ENCODE measurements at regions not wholly inside any gene's neighbourhood (a gene's known extent, or its start where the extent isn't known, plus 50 kb on each side); places are given as distances from the start of the nearest gene placed in this dataset.

- no peak for DNase-seq (ENCODE audit: low read depth)
Measured at GRCh38 chr1:175865041-175865766, 121.8 kb upstream of the TNR start.

GRCh38 chr1:175864625-175865024 lies 121.2 kb upstream of the TNR start:
- no peak for DNase-seq (ENCODE audit: low read depth)

GRCh38 chr1:175864183-175864582 lies 120.8 kb upstream of the TNR start:
- DNase-seq (ENCODE audit: low read depth) = no peak

DNA sequence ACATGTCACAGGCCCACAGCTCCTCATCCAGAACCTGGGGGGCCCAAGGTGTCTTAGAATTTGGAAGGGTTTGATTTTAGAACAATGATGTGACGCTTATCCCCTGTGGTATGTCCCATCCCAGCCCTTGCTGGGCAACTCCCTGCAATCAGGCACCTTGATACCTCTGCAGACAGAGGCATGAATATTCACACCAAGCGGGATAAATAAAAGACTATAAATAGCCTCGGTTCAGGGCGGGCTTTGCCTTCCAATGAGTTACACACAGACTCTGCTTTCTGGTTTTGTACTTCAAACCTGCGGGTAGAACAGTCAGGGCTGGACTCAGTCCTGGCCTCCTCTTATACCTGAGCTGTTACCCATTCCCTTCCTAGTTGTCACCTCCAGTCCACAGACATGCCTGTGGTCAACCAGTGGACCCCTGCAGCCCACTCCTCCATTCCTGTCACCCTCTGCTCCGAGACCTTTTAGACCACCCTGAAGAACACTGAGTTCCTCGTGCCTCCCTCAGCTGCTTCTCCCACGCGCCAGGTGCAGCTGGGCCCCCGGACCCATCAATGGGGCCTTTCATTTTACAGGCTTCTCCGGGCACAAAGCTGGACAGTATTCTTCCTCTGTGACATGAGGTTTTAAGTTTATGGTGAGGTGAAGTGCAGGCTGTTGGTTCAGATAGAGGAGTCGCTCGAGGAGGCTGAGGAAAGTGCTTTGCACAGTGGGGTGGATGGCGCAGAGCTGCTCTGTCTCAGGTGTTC lies 120.1 kb upstream of the TNR start:
- no peak for DNase-seq (ENCODE audit: low read depth)

DNA sequence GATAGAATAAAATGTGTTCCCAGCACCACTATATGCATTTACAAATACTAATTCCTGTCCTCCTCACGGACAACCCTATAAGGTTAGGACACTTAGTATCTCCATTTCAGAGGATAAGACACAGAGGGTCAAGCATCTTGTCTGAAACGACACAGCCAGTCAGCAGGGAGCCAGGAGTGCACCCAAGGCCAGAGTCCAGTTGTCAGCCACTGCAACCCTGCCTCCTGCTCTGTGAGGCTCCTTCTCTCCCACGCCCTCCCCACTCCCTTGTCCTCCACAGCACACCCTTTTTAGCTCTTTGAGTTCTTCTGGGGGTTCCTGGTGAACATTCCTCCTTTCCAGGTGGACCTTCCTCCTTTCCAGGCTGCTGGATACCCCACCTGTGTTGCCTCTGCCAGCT lies 119.0 kb upstream of the TNR start:
- DNase-seq (ENCODE audit: low read depth) = no peak

DNA sequence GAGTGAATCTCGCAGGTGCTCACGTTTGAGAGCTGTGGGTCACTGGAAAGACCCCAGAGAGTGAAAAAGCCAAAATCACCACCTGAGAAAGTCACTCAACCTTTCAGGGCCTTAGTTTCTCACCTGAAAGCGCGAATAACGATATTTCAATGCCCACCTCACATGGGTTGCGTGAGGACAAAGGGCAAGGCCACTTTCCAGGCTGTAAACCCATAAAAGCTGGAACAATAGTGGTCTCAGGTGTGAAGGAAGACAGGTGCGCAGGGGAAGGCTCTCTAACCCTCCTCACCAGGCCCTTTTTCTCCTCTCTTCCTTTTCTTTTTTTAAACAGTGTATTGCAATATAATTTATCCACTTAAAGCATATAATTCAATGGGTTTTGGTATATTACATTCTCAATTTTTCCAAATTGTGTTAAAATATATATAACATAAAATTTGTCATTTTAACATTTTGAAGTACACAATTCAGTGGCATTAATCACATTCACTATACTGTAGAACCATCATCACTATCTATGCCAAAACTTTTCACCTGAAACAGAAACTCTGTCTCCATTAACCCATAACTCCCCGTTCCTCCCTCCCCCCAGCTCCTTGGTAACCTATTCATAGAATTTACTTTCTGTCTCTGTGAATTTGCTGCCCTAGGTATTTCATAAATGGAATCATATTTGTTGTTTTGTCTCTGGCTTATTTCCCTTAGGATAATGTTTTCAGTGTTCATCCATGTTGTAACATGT lies 118.4 kb upstream of the TNR start:
- DNase-seq (ENCODE audit: low read depth) = no peak

GRCh38 chr1:175857756-175858155 lies 114.4 kb upstream of the TNR start:
- DNase-seq (ENCODE audit: low read depth) = no peak

GRCh38 chr1:175853681-175854080 lies 110.3 kb upstream of the TNR start:
- no peak for DNase-seq (ENCODE audit: low read depth)

DNA sequence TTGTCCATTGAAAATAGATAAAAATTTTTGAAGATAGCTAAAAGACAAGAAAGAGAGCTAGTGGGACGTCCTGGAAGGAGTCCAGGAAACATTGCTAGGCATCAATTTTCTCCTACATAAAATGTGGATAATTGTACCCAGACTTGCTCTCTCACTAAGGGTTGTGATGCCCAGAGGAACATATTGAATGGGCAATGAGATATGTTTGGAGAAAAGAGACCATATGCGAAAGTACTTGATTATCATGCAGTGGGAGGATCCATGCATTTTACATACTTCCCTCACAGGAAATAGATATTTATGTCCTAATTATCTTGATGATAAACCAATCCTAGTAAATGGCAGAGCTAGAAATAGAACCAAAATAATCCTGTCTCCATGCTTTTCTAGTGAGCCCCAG lies 108.4 kb upstream of the TNR start:
- no peak for DNase-seq (ENCODE audit: low read depth)

DNA sequence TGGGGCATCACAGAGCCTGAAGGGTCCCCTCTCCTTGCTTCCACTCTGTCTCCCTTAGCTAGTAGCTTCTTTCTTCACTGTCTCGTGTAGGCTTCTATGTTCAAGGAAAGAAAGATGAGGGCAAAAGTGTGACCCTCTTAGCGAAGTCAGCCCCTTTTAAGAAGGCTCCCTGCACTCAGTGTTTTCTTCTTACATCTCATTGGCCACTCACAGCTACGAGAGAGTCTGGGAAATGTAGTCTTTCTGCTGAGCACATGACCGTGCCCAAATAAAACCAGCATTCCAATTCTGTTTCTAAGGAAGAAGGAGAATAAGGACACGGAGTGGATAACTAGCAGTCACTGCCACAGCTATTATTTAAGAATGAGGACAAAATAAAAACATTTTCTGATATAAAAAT lies 104.9 kb upstream of the TNR start:
- DNase-seq (ENCODE audit: low read depth) = no peak

GRCh38 chr1:175845985-175846384 lies 102.6 kb upstream of the TNR start:
- no peak for DNase-seq (ENCODE audit: low read depth)

- DNase-seq (ENCODE audit: low read depth) = no peak
Measured at GRCh38 chr1:175845338-175845737, 101.9 kb upstream of the TNR start.

DNA sequence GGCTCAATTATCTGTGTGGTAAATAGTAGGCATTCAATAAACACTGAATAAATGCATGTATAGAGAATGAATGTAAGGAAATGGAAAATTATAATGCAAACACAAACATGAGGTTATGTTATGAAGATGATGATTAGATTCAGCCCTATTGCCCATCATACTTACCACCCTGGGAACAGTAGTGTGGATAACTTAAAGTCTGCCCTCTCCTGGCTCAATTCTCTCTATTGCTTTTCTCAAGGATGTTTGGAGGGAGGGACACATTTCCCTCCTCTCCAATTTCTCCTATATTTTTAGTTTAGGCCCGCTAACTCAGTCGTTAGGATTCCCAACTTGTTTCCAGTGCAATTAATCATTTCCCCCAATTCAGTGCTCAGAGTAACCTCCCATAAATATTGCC lies 101.5 kb upstream of the TNR start:
- DNase-seq (ENCODE audit: low read depth) = no peak

DNA sequence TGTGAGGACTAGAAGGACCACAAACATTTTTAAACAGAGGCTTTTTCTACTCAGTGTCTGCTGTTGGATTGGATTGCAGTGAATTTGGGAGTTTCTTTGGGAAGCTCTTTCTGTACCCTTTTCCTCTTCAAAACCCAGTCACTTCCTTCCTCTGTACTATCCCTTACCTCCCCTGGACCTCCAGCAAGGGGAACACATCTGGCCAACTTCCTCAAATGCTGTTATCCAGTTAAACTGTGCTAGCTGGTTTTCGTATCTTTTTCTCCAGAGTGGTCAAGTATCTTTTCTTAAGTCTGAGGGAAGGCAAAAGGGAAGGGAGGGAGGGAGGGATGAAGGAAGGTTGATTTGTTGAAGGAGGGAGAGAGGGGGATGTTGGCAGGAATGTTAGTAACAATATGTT lies 99.2 kb upstream of the TNR start:
- no peak for DNase-seq (ENCODE audit: low read depth)

- no peak for DNase-seq (ENCODE audit: low read depth)
Measured at GRCh38 chr1:175841738-175842187, 98.4 kb upstream of the TNR start.

DNA sequence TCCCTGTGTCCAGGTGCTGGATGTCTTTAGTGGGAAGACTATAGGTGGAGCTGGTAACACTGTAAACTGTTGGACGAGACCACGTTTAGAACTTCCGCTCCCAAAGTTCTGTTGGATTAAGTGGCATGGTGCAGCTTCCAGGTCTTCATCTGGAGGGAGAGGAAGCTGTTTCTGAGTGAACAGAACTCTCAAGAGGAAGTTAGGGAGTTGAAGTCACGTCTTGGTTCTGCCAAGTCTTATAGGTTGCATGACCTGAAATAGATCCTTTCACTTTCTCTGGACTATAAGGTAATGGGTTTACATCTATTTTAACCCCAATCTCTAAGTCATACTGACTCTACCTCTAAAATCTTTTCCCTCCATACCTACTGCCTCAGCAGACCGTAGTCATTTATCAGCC lies 97.4 kb upstream of the TNR start:
- DNase-seq (ENCODE audit: low read depth) = no peak

GRCh38 chr1:175839779-175840669 lies 96.6 kb upstream of the TNR start:
- no peak for DNase-seq (ENCODE audit: low read depth)

DNA sequence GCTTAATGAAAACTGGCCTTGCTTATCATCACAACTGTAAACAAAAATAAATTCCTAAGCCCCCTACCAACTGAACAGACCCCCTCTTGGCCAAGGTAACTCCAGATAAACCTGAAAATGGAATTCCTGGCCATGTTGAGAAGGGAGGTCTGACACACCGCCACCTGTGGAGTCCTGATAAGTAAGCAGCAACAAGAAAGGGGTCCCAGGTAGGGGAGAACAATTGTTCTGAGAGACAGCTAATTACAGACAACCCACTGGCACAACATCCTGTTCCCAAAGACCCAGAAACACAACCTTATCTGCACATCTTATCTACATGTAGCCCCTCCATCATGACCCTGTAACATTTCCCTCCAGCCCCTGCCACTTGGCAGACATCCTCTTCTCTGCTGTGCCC lies 91.2 kb upstream of the TNR start:
- DNase-seq (ENCODE audit: low read depth) = no peak

DNA sequence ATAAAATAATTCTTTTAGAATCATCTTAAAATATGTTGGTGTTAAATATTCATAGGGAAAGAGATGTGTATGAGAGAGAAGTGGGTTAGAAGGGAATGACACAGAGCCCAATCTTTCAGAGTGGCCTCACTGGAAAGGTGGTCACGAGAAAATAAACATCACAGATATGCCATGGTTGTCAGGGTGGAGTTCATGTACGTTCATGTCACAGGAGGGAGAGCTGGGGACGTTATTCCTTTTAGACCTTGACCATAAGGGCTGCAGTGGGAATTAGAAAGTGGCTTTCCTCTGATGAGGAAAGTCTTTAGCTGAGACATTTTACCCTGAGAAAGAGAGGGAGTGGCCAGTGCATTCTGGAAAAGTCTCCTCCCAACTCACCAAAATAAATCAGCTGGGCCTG lies 90.6 kb upstream of the TNR start:
- DNase-seq (ENCODE audit: low read depth) = no peak

DNA sequence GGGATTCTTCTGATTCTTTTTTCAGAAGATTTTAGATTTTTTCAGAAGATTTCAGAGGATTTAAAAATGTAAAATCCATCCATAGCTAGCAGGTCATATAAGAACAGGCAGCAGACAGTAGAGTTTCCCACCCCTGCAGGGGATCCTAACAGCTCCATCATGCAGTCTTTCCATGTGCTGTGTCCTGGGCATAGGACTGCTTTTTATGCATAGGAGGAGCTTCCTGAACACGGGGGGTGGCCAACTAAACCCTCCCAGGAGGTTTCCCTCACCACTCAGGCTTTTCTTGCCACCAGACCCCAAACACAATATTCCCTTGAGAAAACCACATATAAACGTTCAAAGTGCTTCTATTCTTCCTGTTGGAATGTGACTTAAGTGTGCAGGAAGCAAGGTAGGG lies 90.1 kb upstream of the TNR start:
- DNase-seq (ENCODE audit: low read depth) = no peak

DNA sequence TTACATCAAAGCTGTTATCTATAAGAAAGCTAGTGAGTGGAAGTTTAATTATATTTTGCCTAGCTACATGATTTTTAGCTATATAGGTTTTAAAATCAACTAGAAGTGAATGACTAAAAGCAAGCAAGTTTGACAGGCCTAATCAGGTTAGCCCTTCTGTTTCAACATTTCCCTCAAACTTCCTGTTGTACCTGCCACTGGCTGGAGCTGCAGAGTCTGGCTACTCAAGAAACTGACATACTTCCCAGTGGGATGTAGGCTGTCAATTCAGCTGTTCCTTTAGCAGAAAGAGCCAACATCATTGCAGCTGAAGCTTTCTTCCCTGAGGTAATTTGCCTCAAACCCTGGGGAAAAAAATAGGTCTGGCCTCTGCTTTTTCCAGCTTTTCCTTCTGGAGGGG lies 87.1 kb upstream of the TNR start:
- DNase-seq (ENCODE audit: low read depth) = no peak

DNA sequence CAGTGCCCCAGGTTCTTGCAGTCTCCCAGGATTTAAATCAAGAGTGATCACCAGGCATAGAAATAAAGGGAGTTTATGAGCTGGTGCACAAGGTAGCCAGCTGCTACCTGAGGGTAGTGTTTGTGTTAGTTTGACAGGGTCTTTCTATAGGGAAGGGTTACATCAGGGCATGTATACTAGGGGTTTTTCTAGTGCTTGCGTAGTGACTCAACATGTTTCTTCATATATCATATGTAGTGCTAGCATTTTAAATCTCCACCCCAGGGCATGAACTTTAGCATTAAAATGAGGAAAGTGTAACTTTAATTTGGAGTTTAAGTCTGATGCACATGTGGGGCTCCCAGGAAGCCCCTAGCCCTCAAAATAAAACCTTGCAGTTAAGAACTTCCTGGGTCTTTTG lies 86.5 kb upstream of the TNR start:
- DNase-seq (ENCODE audit: low read depth) = no peak

Data from activated T-cell treated with anti-CD3 and anti-CD28 coated beads for 48 hours (primary cell).